ENCODE measurements at regions not wholly inside any gene's neighbourhood (a gene's known extent, or its start where the extent isn't known, plus 50 kb on each side); places are given as distances from the start of the nearest gene placed in this dataset.

DNA sequence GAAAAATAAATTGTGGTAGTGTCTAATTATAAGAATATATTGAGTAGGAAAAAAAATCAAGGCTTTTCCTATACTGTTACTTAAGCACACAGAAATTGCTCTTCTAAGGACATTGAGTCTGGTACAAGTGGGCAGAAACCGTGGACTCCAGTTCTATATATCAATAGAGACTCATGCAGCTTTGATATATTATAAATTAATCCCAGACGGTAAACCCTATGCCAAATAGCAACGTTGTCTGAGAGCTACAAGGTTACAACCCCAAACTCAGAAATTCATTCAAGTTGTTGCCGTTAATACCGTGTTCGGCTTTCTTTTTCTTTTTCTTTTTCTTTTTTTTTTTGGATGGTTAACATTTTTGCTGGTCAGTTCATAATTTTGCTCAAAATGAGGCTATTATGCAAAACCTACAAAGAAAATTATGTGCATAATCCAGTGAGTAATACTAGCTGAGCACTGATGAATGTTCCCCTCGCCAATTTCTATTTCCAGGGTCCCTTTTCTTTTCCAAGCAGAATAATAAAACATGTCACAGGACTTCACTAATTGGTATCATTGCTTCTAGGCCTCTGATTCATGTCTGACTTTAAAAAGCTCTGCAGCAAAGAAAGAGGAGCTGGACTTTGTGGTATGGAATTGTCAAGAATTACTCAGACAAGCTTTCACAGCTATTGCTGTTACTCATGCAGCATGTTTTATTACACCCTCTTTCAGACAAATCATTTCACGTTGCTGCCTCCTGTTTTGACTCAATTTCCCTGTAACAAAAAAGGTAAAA, 737.7 kb downstream of the NLGN4X start:
- no peak overlapping the region for H3K4me3 ChIP-seq (ENCODE audit: low read depth in 1 of 3, low read length in 3 of 3)
- H3K9ac ChIP-seq (ENCODE audit: low read depth in 1 of 2, low read length in 2 of 2): no peak overlapping the region
- H3K27ac ChIP-seq (ENCODE audit: low read depth in 1 of 2, low read length in 2 of 2): no peak overlapping the region
- DNase-seq (ENCODE audit: low spot score): no peak
- H3K36me3 ChIP-seq (ENCODE audit: control insufficient read depth in 4 of 4, insufficient read depth in 3 of 4, low read depth in 1 of 4, low read length in 3 of 4): no peaks in the 10 kb centered on the region
- no peaks in the 10 kb centered on the region for H3K4me1 ChIP-seq (ENCODE audit: control insufficient read depth in 4 of 4, insufficient read depth in 4 of 4, low read length in 3 of 4)
- no peaks in the 10 kb centered on the region for H3K27me3 ChIP-seq (ENCODE audit: control insufficient read depth in 4 of 4, insufficient read depth in 4 of 4, low read length in 3 of 4)
- H3K9me3 ChIP-seq (ENCODE audit: control insufficient read depth in 4 of 4, low read length in 3 of 4): peaks cover 0 to 1% (median 0%) of the 10 kb centered on the region in 4 donors
- WGBS: 71% methylated on average over 8 of the region's 8 CpGs
- TF ChIP-seq YY1 (IDR thresholded peaks at IDR 0.05): no peak
- TF ChIP-seq, protein P1, sequence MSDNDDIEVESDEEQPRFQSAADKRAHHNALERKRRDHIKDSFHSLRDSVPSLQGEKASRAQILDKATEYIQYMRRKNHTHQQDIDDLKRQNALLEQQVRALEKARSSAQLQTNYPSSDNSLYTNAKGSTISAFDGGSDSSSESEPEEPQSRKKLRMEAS (IDR thresholded peaks at IDR 0.05): no peak
- no peak for TF ChIP-seq JUND (IDR thresholded peaks at IDR 0.05)
- TF ChIP-seq, protein P2, sequence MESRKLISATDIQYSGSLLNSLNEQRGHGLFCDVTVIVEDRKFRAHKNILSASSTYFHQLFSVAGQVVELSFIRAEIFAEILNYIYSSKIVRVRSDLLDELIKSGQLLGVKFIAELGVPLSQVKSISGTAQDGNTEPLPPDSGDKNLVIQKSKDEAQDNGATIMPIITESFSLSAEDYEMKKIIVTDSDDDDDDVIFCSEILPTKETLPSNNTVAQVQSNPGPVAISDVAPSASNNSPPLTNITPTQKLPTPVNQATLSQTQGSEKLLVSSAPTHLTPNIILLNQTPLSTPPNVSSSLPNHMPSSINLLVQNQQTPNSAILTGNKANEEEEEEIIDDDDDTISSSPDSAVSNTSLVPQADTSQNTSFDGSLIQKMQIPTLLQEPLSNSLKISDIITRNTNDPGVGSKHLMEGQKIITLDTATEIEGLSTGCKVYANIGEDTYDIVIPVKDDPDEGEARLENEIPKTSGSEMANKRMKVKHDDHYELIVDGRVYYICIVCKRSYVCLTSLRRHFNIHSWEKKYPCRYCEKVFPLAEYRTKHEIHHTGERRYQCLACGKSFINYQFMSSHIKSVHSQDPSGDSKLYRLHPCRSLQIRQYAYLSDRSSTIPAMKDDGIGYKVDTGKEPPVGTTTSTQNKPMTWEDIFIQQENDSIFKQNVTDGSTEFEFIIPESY (IDR thresholded peaks at IDR 0.05): no peak
- no peak for TF ChIP-seq REST (IDR thresholded peaks at IDR 0.05)
- no peak for TF ChIP-seq HNF4G (IDR thresholded peaks at IDR 0.05)
- TF ChIP-seq EGR1 (IDR thresholded peaks at IDR 0.05; ENCODE audit: low read depth in 2 of 2): no peak
- TF ChIP-seq FOXA1 (IDR thresholded peaks at IDR 0.05): no peak
- no peak for TF ChIP-seq HNF4A (conservative IDR thresholded peaks at IDR 0.05)

DNA sequence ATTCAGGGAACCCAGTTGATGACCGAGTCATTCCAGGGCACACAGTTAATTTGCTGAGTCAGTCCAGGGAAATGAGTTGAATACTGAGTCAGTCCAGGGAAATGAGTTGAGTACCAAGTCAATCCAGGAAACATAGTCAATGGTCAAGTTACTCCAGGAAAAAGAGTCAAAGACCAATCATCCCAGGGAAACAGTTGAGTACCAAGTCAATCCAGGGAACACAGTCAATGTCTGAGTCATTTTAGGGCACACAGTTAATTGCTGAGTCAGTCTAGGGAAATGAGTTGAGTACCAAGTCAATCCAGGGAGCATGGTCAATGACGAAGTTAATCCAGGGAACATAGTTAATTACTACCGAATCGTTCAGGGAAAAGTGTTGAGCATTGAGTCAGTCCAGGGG, 754.4 kb downstream of the NLGN4X start:
- TF ChIP-seq FOXA2 (IDR thresholded peaks at IDR 0.05) (no peak), REST (IDR thresholded peaks at IDR 0.05) (no peak), RXRA (IDR thresholded peaks at IDR 0.05) (no peak), RAD21 (IDR thresholded peaks at IDR 0.05) (no peak), NR2F2 (IDR thresholded peaks at IDR 0.05) (no peak), HNF4A (conservative IDR thresholded peaks at IDR 0.05) (no peak), EGR1 (IDR thresholded peaks at IDR 0.05; ENCODE audit: low read depth in 2 of 2) (no peak), JUND (IDR thresholded peaks at IDR 0.05) (no peak), SP1 (IDR thresholded peaks at IDR 0.05) (no peak), FOXA1 (IDR thresholded peaks at IDR 0.05) (no peak), TAF1 (conservative IDR thresholded peaks at IDR 0.05) (no peak)
- TF ChIP-seq, protein P2 (IDR thresholded peaks at IDR 0.05): no peak
- TF ChIP-seq, protein P1 (IDR thresholded peaks at IDR 0.05): no peak
- TF ChIP-seq, protein P3, sequence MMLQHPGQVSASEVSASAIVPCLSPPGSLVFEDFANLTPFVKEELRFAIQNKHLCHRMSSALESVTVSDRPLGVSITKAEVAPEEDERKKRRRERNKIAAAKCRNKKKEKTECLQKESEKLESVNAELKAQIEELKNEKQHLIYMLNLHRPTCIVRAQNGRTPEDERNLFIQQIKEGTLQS (IDR thresholded peaks at IDR 0.05): no peak
- H3K27ac ChIP-seq (ENCODE audit: low read depth in 1 of 2, low read length in 2 of 2): no peak overlapping the region
- 88% methylated on average over 4 of the region's 4 CpGs for WGBS
- no peaks in the 10 kb centered on the region for H3K4me1 ChIP-seq (ENCODE audit: control insufficient read depth in 4 of 4, insufficient read depth in 4 of 4, low read length in 3 of 4)
- no peaks in the 10 kb centered on the region for H3K27me3 ChIP-seq (ENCODE audit: control insufficient read depth in 4 of 4, insufficient read depth in 4 of 4, low read length in 3 of 4)
- H3K4me3 ChIP-seq (ENCODE audit: low read depth in 1 of 3, low read length in 3 of 3): no peak overlapping the region
- no peak overlapping the region for H3K9ac ChIP-seq (ENCODE audit: low read depth in 1 of 2, low read length in 2 of 2)
- peaks cover 0 to 9% (median 5%) of the 10 kb centered on the region in 4 donors for H3K9me3 ChIP-seq (ENCODE audit: control insufficient read depth in 4 of 4, low read length in 3 of 4)
- no peak for DNase-seq (ENCODE audit: low spot score)
- no peaks in the 10 kb centered on the region for H3K36me3 ChIP-seq (ENCODE audit: control insufficient read depth in 4 of 4, insufficient read depth in 3 of 4, low read depth in 1 of 4, low read length in 3 of 4)

Measured in liver (tissue), 7 donors.